Neural cell (in vitro differentiated cells): ENCODE measurements at regions not wholly inside any gene's neighbourhood (a gene's known extent, or its start where the extent isn't known, plus 50 kb on each side); places are given as distances from the start of the nearest gene placed in this dataset.

Source experiments
- H2AFZ ChIP-seq: fragments of 200-600, 300-800 bp; sonication (generic), shearing (Covaris generic); 2 replicates; pipeline ENCODE4 v1.6.0; 2014; ENCODE audit warnings: low read depth, mild to moderate bottlenecking, antibody characterized with exemption, low read length, moderate library complexity
- H3F3A ChIP-seq: fragments of 200-600 bp; shearing (Covaris generic); 2 replicates; pipeline ENCODE4 v1.6.1; 2016; ENCODE audit warnings: mild to moderate bottlenecking, moderate library complexity, mixed read lengths, antibody characterized with exemption, low read length; ENCODE audit not compliant: insufficient read depth, poor library complexity, severe bottlenecking
- H3K27ac ChIP-seq: fragments of 200-600, 300-800 bp; sonication (generic), shearing (Covaris generic); 2 replicates; pipeline ENCODE4 v1.5.1; 2014; ENCODE audit warnings: mild to moderate bottlenecking, low read length, moderate library complexity
- H3K27me3 ChIP-seq: fragments of 300-800, 200-600 bp; sonication (generic), shearing (Covaris generic); 2 replicates; pipeline ENCODE4 v1.6.0; 2014; ENCODE audit warnings: mild to moderate bottlenecking, low read depth, low read length, moderate library complexity; ENCODE audit not compliant: insufficient read depth
- H3K36me3 ChIP-seq: fragments of 300-800, 200-600 bp; sonication (generic), shearing (Covaris generic); 2 replicates; pipeline ENCODE4 v1.5.1; 2014; ENCODE audit warnings: mild to moderate bottlenecking, antibody characterized with exemption, low read length, moderate library complexity; ENCODE audit not compliant: insufficient read depth
- H3K4me2 ChIP-seq: fragments of 300-800, 200-600 bp; sonication (generic), shearing (Covaris generic); 2 replicates; pipeline ENCODE4 v1.6.0; 2014; ENCODE audit warnings: mild to moderate bottlenecking, low read length
- H3K4me3 ChIP-seq: fragments of 300-800, 200-600 bp; sonication (generic), shearing (Covaris generic); 2 replicates; pipeline ENCODE4 v1.5.1; 2014; ENCODE audit warnings: mild to moderate bottlenecking, low read length, moderate library complexity
- H3K79me2 ChIP-seq: fragments of 200-600 bp; shearing (Covaris generic); replicated peaks from 2 replicates; pipeline ENCODE4 v1.6.0; 2014; ENCODE audit warnings: mild to moderate bottlenecking, low read length, moderate library complexity; ENCODE audit not compliant: insufficient read depth
- H3K9ac ChIP-seq: fragments of 300-800, 200-600 bp; sonication (generic), shearing (Covaris generic); 2 replicates; pipeline ENCODE4 v1.6.1; 2016; ENCODE audit warnings: mild to moderate bottlenecking, low read length, mixed read lengths
- H3K9me2 ChIP-seq: fragments of 200-600 bp; shearing (Covaris generic); 2 replicates; pipeline ENCODE4 v1.6.1; 2016; ENCODE audit warnings: mild to moderate bottlenecking, low read length, mixed read lengths; ENCODE audit not compliant: insufficient read depth
- H3K9me3 ChIP-seq: fragments of 200-600, 300-800 bp; sonication (generic), shearing (Covaris generic); 2 replicates; pipeline ENCODE4 v1.6.1; 2016; ENCODE audit warnings: mild to moderate bottlenecking, mixed run types, low read length, moderate library complexity, mixed read lengths
- H4K20me1 ChIP-seq: fragments of 200-600 bp; shearing (Covaris generic); 2 replicates; pipeline ENCODE4 v1.6.1; 2016; ENCODE audit warnings: mild to moderate bottlenecking, mixed run types; ENCODE audit not compliant: insufficient read depth
- EP300 ChIP-seq: fragments of 450-650 bp; conservative IDR thresholded peaks from 2 replicates; pipeline ENCODE4 v1.6.1; 2014; ENCODE audit warnings: antibody characterized with exemption, mild to moderate bottlenecking, moderate library complexity; ENCODE audit not compliant: poor library complexity, severe bottlenecking
- EZH2 ChIP-seq: fragments of 200-600, 300-800 bp; shearing (Covaris generic), sonication (generic); IDR thresholded peaks from 2 replicates; pipeline ENCODE4 v1.6.1; 2014; ENCODE audit warnings: antibody characterized with exemption, low read length, borderline replicate concordance, mild to moderate bottlenecking; ENCODE audit not compliant: insufficient read depth, poor library complexity, severe bottlenecking
- MXI1 ChIP-seq: fragments of 450-650 bp; conservative IDR thresholded peaks from 2 replicates; pipeline ENCODE4 v1.6.1; 2014; ENCODE audit warnings: antibody characterized with exemption, mild to moderate bottlenecking; ENCODE audit not compliant: poor library complexity, severe bottlenecking
- POLR2AphosphoS5 ChIP-seq: IDR thresholded peaks from 2 replicates; pipeline ENCODE4 v1.6.1; 2012
- RAD21 ChIP-seq: fragments of 450-650 bp; conservative IDR thresholded peaks from 2 replicates; pipeline ENCODE4 v1.6.1; 2014; ENCODE audit warnings: antibody characterized with exemption, mild to moderate bottlenecking, moderate library complexity
- REST ChIP-seq: IDR thresholded peaks from 2 replicates; pipeline ENCODE4 v1.6.1; 2012; ENCODE audit warnings: borderline replicate concordance
- SMC3 ChIP-seq: fragments of 450-650 bp; conservative IDR thresholded peaks from 2 replicates; pipeline ENCODE4 v1.6.1; 2014; ENCODE audit warnings: antibody characterized with exemption, mild to moderate bottlenecking, moderate library complexity; ENCODE audit not compliant: poor library complexity
- TAF1 ChIP-seq: IDR thresholded peaks from 2 replicates; pipeline ENCODE4 v1.6.1; 2012; ENCODE audit warnings: low read depth
- TF ChIP-seq, protein P1 (sequence below): fragments of 450-650 bp; IDR thresholded peaks from 2 replicates; pipeline ENCODE4 v1.5.1; 2014; ENCODE audit warnings: antibody characterized with exemption, mild to moderate bottlenecking, moderate library complexity; ENCODE audit not compliant: poor library complexity, severe bottlenecking

DNA sequence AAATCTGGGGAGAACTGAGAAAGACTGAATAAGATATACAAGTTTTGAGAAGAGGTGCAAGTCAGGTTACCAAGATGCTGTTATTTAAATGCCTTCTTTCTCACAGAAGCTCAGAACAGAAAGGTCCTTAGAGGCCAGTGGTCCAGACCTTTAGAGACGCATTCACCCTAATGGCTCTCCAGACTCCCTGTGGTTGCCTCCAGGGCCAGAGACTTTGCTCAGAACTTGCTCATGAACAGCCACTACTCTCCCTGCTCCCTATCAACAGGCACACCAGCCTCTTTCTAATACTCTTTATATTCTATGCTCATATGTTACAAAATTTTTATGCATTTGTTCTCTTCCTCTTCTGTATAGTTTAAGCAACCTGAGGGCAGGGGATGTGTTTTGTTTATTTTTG lies 349.0 kb upstream of the TNP1 start:
- H4K20me1 ChIP-seq, result no peaks in the 10 kb centered on the region

DNA sequence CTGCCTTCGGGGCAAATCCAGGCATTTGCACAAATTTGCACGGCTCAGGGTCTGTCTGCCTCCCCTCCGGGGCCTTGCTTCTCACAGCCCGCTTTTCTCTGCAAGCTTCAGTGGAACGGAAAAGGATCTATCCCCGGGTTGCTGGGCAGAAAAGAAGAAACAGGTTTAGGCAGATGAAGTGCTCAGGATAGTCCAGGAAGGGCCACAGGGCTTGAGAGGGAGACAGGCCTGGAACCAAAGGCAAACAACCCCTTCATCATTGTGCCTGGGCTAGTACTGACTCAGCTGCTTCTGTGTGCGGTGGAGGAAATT lies 347.8 kb upstream of the TNP1 start:
- H3F3A ChIP-seq, result no peaks in the 10 kb centered on the region
- no peaks in the 10 kb centered on the region for H4K20me1 ChIP-seq
- no peaks in the 10 kb centered on the region for H3K79me2 ChIP-seq
- H3K4me3 ChIP-seq, result no peak overlapping the region
- H3K9me3 ChIP-seq, result no peaks in the 10 kb centered on the region
- no peak overlapping the region for H3K4me2 ChIP-seq
- H3K9ac ChIP-seq, result no peak overlapping the region
- no peaks in the 10 kb centered on the region for H3K9me2 ChIP-seq
- TF ChIP-seq TAF1, result no peak
- TF ChIP-seq, protein P1, sequence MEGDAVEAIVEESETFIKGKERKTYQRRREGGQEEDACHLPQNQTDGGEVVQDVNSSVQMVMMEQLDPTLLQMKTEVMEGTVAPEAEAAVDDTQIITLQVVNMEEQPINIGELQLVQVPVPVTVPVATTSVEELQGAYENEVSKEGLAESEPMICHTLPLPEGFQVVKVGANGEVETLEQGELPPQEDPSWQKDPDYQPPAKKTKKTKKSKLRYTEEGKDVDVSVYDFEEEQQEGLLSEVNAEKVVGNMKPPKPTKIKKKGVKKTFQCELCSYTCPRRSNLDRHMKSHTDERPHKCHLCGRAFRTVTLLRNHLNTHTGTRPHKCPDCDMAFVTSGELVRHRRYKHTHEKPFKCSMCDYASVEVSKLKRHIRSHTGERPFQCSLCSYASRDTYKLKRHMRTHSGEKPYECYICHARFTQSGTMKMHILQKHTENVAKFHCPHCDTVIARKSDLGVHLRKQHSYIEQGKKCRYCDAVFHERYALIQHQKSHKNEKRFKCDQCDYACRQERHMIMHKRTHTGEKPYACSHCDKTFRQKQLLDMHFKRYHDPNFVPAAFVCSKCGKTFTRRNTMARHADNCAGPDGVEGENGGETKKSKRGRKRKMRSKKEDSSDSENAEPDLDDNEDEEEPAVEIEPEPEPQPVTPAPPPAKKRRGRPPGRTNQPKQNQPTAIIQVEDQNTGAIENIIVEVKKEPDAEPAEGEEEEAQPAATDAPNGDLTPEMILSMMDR, result no peak
- no peak for TF ChIP-seq SMC3
- no peak for TF ChIP-seq EZH2
- no peak for TF ChIP-seq EP300
- no peak for TF ChIP-seq RAD21
- TF ChIP-seq MXI1, result no peak
- no peak for TF ChIP-seq POLR2AphosphoS5
- no peak for TF ChIP-seq REST
- no peaks in the 10 kb centered on the region for H3K27me3 ChIP-seq
- H2AFZ ChIP-seq, result no peak overlapping the region
- H3K36me3 ChIP-seq, result no peaks in the 10 kb centered on the region
- no peak overlapping the region for H3K27ac ChIP-seq

More for the DNA sequence above, 349.0 kb upstream of the TNP1 start:
- H3K9me3 ChIP-seq, result no peaks in the 10 kb centered on the region
- no peak overlapping the region for H3K4me2 ChIP-seq
- H3F3A ChIP-seq, result no peaks in the 10 kb centered on the region
- H3K4me3 ChIP-seq, result no peak overlapping the region
- TF ChIP-seq TAF1 (no peak), MXI1 (no peak), EP300 (no peak), EZH2 (no peak), RAD21 (no peak), POLR2AphosphoS5 (no peak), SMC3 (no peak), REST (no peak)
- TF ChIP-seq, protein P1, result no peak
- H3K9me2 ChIP-seq, result no peaks in the 10 kb centered on the region
- H3K27ac ChIP-seq, result no peak overlapping the region
- H3K79me2 ChIP-seq, result no peaks in the 10 kb centered on the region
- H3K36me3 ChIP-seq, result no peaks in the 10 kb centered on the region
- H3K27me3 ChIP-seq, result no peaks in the 10 kb centered on the region
- H3K9ac ChIP-seq, result no peak overlapping the region
- no peak overlapping the region for H2AFZ ChIP-seq
